ENCODE measurements at regions not wholly inside any gene's neighbourhood (a gene's known extent, or its start where the extent isn't known, plus 50 kb on each side); places are given as distances from the start of the nearest gene placed in this dataset.
A peak's percentile ranks its signal among the peaks of the same experiment; 100 is the strongest.

- DNase-seq, result no peak
These were observed 52.9 kb upstream of the TPRG1 start for GRCh38 chr3:189118896-189119295.

GRCh38 chr3:189119950-189120349 is 51.8 kb upstream of the TPRG1 start:
- DNase-seq, result no peak

DNA sequence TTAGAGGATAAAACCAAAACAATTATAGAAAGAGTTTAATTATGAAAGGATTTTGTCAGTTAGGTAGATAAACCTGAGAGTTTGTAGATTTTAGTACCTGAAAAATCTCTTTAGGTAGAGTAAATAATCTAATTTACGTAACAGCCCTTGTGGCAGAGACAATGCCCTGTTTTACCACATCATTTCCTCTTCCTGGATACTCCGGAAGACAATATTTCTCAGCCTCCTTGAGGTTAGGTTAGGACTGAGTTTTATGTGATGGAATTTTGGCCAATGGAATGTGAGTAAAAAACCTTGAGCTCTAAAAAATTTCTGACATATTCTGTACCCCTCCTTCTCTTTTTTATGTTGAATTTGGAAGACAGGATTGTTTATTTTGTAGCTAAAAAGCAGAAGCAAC is 50.7 kb upstream of the TPRG1 start:
- peak; percentile 62 for DNase-seq

Data from CD4-positive, alpha-beta T cell treated with Interleukin-4 for 4 hours (primary cell).